BLaER1 treated with 17β-estradiol and CSF1 and Interleukin-3, amounts not matched to agents 10 nM and 100 nM (cell line): ENCODE measurements at regions not wholly inside any gene's neighbourhood (a gene's known extent, or its start where the extent isn't known, plus 50 kb on each side); places are given as distances from the start of the nearest gene placed in this dataset.
"Not testable (repeated sequence)": the region's sequence is repeated elsewhere in the genome, so short reads cannot be mapped to it uniquely, and the experiment has no call there.

Source experiments
- H3K27ac ChIP-seq, 11 experiments: shearing (Covaris generic); formaldehyde crosslinking; 2 replicates each; pipeline ENCODE4 v1.8.1; 2022
- H3K27me3 ChIP-seq, 11 experiments: shearing (Covaris generic); formaldehyde crosslinking; 2 replicates each; pipeline ENCODE4 v1.8.1; 2022
- H3K36me3 ChIP-seq, 11 experiments: shearing (Covaris generic); formaldehyde crosslinking; 2 replicates each; pipeline ENCODE4 v1.8.1; 2022
- H3K4me1 ChIP-seq, 10 experiments: shearing (Covaris generic); formaldehyde crosslinking; 2 replicates each; pipeline ENCODE4 v1.8.1; 2022
- H3K4me2 ChIP-seq, 11 experiments: shearing (Covaris generic); formaldehyde crosslinking; 2 replicates each; pipeline ENCODE4 v1.8.1; 2022
- H3K4me3 ChIP-seq, 10 experiments: shearing (Covaris generic); formaldehyde crosslinking; 2 replicates each; pipeline ENCODE4 v1.8.1; 2022
- H3K9ac ChIP-seq, 11 experiments: shearing (Covaris generic); formaldehyde crosslinking; 2 replicates each; pipeline ENCODE4 v1.8.1; 2022
- H3K9me3 ChIP-seq, 11 experiments: shearing (Covaris generic); formaldehyde crosslinking; replicated peaks in 1 of 11; 2 replicates each; pipeline ENCODE4 v1.8.1; 2022
- H4K20me1 ChIP-seq, 11 experiments: shearing (Covaris generic); formaldehyde crosslinking; 2 replicates each; pipeline ENCODE4 v1.8.1; 2022
- Cebpa-rat ChIP-seq, 11 experiments: shearing (Covaris generic); IDR thresholded peaks; 2 replicates each; pipeline ENCODE4 v1.8.1; 2022

DNA sequence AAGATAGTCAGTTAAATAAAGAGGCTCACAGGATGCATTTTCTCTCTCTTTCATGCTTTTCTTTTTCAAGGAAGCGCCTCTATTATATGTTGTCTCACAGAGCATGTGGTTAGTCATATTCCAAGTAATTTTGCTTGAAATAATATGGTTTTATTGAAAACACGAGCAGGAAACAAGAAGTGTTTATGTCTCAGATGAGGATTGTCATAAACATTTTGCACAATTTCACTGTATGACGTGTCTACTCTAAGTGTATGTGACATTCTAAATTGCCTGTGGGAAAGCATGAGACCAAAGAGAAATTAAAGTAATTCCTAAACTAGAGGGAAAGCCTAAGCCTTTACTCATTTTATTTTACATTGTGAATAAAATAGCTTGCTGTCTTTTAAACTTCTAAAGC, 818.6 kb downstream of the EPHA3 start:
- Histone ChIP-seq H3K4me2 (no peak overlapping the region), H3K9ac (no peak overlapping the region), H3K36me3 (no peaks in the 10 kb centered on the region), H3K9me3 (no peaks in the 10 kb centered on the region), H4K20me1 (no peaks in the 10 kb centered on the region), H3K27me3 (no peaks in the 10 kb centered on the region), H3K27ac (no peak overlapping the region), H3K4me1 (no peaks in the 10 kb centered on the region), H3K4me3 (no peak overlapping the region)
- TF ChIP-seq Cebpa-rat (IDR thresholded peaks at IDR 0.05): no peak

GRCh38 chr3:89932882-89933281, 825.5 kb downstream of the EPHA3 start:
- TF ChIP-seq Cebpa-rat (IDR thresholded peaks at IDR 0.05): no peak
- no peaks in the 10 kb centered on the region for H3K27me3 ChIP-seq
- peaks cover 15 to 23% (median 17%) of the 10 kb centered on the region in 11 experiments for H3K9me3 ChIP-seq
- H4K20me1 ChIP-seq: no peaks in the 10 kb centered on the region
- no peaks in the 10 kb centered on the region for H3K4me1 ChIP-seq
- no peaks in the 10 kb centered on the region for H3K36me3 ChIP-seq
- H3K27ac ChIP-seq: no peak overlapping the region
- H3K4me3 ChIP-seq: no peak overlapping the region
- H3K9ac ChIP-seq: no peak overlapping the region
- H3K4me2 ChIP-seq: no peak overlapping the region

DNA sequence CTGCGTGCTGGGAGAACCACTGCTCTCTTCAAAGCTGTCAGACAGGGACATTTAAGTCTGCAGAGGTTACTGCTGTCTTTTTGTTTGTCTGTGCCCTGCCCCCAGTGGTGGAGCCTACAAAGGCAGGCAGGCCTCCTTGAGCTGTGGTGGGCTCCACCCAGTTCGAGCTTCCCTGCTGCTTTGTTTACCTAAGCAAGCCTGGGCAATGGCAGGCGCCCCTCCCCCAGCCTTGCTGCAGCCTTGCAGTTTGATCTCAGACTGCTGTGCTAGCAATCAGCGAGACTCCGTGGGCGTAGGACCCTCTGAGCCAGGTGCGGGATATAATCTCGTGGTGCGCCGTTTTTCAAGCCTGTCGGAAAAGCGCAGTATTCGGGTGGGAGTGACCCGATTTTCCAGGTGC, 837.0 kb downstream of the EPHA3 start:
- H3K27ac ChIP-seq, H3K9ac ChIP-seq, H3K9me3 ChIP-seq, H3K4me1 ChIP-seq, H4K20me1 ChIP-seq, H3K36me3 ChIP-seq, H3K27me3 ChIP-seq, H3K4me2 ChIP-seq, H3K4me3 ChIP-seq: not testable (repeated sequence)

DNA sequence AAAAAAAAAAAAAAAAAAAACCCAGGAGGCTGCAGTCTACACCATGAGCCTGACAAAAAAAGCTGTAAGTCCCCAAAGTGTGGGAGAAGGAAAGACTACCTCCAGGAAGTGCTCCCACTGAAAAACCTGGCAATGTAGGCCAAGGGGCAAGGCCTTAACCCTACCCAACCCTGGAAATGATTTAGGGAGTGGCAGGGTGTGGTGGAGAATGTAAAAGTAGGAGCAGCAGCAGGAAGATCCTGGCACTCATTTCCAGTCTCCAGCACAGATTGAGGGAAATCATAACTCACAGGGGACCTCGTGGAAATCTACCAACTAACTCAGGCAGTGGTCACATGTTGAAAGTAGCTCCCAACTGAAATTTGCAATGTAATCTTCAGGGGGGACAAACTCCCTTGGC, 839.5 kb downstream of the EPHA3 start:
- H3K4me1 ChIP-seq: no peaks in the 10 kb centered on the region
- H3K36me3 ChIP-seq: no peaks in the 10 kb centered on the region
- no peak overlapping the region for H3K9ac ChIP-seq
- no peak for TF ChIP-seq Cebpa-rat (IDR thresholded peaks at IDR 0.05)
- H3K9me3 ChIP-seq: no peaks in the 10 kb centered on the region
- no peak overlapping the region for H3K4me3 ChIP-seq
- H4K20me1 ChIP-seq: no peaks in the 10 kb centered on the region
- no peak overlapping the region for H3K4me2 ChIP-seq
- no peaks in the 10 kb centered on the region for H3K27me3 ChIP-seq
- no peak overlapping the region for H3K27ac ChIP-seq

DNA sequence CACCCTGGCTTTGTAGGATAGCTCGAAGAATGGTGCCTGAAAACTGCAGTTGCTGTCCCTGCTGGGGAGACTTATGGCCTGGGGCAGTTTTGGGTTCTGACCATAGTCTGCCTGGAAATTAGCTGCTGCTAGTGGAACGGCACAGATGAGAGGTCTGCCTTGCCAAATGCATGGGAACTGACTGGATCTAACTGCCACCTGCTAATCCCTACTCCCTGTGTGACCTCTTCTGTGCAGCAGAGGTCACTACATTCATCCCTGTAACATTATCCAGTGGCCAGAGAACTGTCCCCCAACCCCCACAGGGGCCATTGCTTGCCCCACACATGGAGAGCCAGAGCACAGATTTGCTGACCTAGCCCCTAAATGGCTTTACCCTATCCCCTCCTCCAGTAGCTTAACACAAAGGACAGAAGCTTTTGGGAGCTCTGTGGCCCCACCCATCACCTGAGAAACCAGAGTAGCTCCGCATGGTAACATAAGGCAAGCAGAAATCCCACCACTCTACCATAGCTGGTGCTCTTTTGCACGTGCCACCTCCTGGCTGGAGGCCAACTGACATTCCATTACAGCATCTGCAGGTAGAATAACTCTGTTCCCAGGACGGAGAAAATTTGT, 840.0 kb downstream of the EPHA3 start:
- Histone ChIP-seq H3K4me3 (no peak overlapping the region), H3K4me2 (no peak overlapping the region), H3K27ac (no peak overlapping the region), H3K9me3 (no peaks in the 10 kb centered on the region), H3K27me3 (no peaks in the 10 kb centered on the region), H3K4me1 (no peaks in the 10 kb centered on the region), H3K9ac (no peak overlapping the region), H3K36me3 (no peaks in the 10 kb centered on the region), H4K20me1 (no peaks in the 10 kb centered on the region)
- no peak for TF ChIP-seq Cebpa-rat (IDR thresholded peaks at IDR 0.05)

- Histone ChIP-seq H3K27ac (no peak overlapping the region), H4K20me1 (no peaks in the 10 kb centered on the region), H3K9ac (no peak overlapping the region), H3K36me3 (no peaks in the 10 kb centered on the region), H3K4me3 (no peak overlapping the region), H3K9me3 (no peaks in the 10 kb centered on the region), H3K27me3 (no peaks in the 10 kb centered on the region), H3K4me2 (no peak overlapping the region), H3K4me1 (no peaks in the 10 kb centered on the region)
- no peak for TF ChIP-seq Cebpa-rat (IDR thresholded peaks at IDR 0.05)
Observed at GRCh38 chr3:89948008-89948407, 840.6 kb downstream of the EPHA3 start.

DNA sequence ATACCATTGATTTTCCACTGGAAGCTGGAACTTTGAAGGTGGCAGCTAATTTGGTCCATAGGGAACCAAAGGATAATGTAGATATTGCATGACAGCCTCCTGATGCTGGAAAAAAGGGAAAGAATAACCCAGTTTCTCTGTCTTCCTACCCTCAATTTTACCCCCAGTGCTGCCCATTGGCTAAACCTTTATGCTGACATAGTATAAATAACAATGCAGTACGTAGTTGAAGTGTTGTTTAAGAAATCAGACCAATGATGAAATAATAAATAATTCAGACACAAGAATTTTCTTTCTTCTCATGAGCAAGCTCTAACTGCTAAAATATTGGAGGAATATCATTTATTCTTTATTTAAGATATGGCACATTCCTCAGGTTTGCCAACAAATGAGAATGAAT, 843.4 kb downstream of the EPHA3 start:
- Histone ChIP-seq H3K9me3 (no peaks in the 10 kb centered on the region), H3K4me1 (no peaks in the 10 kb centered on the region), H3K4me2 (no peak overlapping the region), H3K9ac (no peak overlapping the region), H4K20me1 (no peaks in the 10 kb centered on the region), H3K27me3 (no peaks in the 10 kb centered on the region), H3K4me3 (no peak overlapping the region), H3K36me3 (no peaks in the 10 kb centered on the region), H3K27ac (no peak overlapping the region)
- no peak for TF ChIP-seq Cebpa-rat (IDR thresholded peaks at IDR 0.05)

DNA sequence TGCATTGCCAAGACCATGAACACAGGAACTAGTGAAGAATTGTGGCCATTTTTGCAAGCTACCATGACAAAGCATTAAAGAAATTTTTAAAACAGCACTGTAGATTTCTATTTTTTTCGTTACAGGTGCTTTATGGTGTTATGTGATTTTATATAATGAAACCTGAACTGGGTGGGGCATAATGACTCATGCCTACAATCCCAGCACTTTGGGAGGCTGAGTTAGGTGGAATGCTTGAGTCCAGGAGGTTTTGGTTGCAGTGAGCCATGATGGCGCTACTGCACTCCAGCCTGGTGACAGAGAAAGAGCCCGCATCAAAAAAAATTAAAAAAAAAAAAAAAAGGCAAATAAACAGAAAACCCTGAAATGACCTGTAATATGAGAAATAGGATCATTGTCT, 846.7 kb downstream of the EPHA3 start:
- Histone ChIP-seq H3K4me2 (no peak overlapping the region), H3K36me3 (no peaks in the 10 kb centered on the region)
- no peak for TF ChIP-seq Cebpa-rat (IDR thresholded peaks at IDR 0.05)

GRCh38 chr3:89955156-89955555, 847.7 kb downstream of the EPHA3 start:
- no peaks in the 10 kb centered on the region for H3K4me1 ChIP-seq
- H3K9me3 ChIP-seq: peaks cover 0 to 6% (median 0%) of the 10 kb centered on the region in 11 experiments; a peak in 1 of 22 replicates
- no peaks in the 10 kb centered on the region for H4K20me1 ChIP-seq
- no peak overlapping the region for H3K4me3 ChIP-seq
- H3K9ac ChIP-seq: no peak overlapping the region
- no peak overlapping the region for H3K4me2 ChIP-seq
- H3K27me3 ChIP-seq: no peaks in the 10 kb centered on the region
- no peaks in the 10 kb centered on the region for H3K36me3 ChIP-seq
- no peak for TF ChIP-seq Cebpa-rat (IDR thresholded peaks at IDR 0.05)
- no peak overlapping the region for H3K27ac ChIP-seq

More for the DNA sequence above, 846.7 kb downstream of the EPHA3 start:
- no peaks in the 10 kb centered on the region for H3K27me3 ChIP-seq
- no peak overlapping the region for H3K4me3 ChIP-seq
- H3K27ac ChIP-seq: no peak overlapping the region
- no peaks in the 10 kb centered on the region for H4K20me1 ChIP-seq
- H3K9ac ChIP-seq: no peak overlapping the region
- peaks cover 0 to 6% (median 0%) of the 10 kb centered on the region in 11 experiments; a peak in 1 of 22 replicates for H3K9me3 ChIP-seq
- H3K4me1 ChIP-seq: no peaks in the 10 kb centered on the region

DNA sequence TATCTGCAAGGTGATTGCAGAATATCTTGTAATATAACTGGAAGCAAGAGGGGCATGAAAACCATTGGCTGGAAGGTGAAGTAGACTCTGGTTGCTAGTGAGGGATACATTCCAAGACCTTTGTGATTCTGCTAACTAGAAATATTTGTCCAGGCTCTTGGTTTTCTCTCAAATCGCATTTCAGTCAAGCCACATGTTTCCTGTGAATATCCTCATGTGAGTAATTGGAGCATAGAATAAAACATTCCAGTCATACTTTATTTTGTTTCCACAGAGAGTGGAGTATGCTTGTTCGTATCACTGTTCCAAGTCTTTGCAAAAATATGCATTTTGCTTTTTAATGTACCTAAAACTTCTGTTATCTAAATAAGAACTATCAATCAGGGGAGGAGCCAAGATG, 850.0 kb downstream of the EPHA3 start:
- no peak overlapping the region for H3K9ac ChIP-seq
- H3K27me3 ChIP-seq: no peaks in the 10 kb centered on the region
- no peak for TF ChIP-seq Cebpa-rat (IDR thresholded peaks at IDR 0.05)
- no peaks in the 10 kb centered on the region for H4K20me1 ChIP-seq
- H3K27ac ChIP-seq: no peak overlapping the region
- H3K9me3 ChIP-seq: peaks cover 0 to 6% (median 0%) of the 10 kb centered on the region in 11 experiments; a peak in 3 of 22 replicates
- no peak overlapping the region for H3K4me2 ChIP-seq
- no peak overlapping the region for H3K4me3 ChIP-seq
- H3K36me3 ChIP-seq: no peaks in the 10 kb centered on the region
- H3K4me1 ChIP-seq: no peaks in the 10 kb centered on the region

DNA sequence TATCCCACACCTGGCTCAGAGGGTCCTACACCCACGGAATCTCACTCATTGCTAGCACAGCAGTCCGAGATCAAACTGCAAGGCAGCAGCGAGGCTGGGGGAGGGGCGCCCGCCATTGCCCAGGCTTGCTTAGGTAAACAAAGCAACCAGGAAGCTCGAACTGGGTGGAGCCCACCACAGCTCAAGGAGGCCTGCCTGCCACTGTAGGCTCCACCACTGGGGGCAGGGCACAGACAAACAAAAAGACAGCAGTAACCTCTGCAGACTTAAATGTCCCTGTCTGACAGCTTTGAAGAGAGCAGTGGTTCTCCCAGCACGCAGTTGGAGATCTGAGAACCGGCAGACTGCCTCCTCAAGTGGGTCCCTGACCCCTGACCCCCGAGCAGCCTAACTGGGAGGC, 850.7 kb downstream of the EPHA3 start:
- H3K9me3 ChIP-seq, H3K4me2 ChIP-seq: not testable (repeated sequence)

More for the DNA sequence above, 850.7 kb downstream of the EPHA3 start:
- not testable (repeated sequence) for H3K9ac ChIP-seq, H3K4me3 ChIP-seq, H3K4me1 ChIP-seq, H3K36me3 ChIP-seq, H3K27me3 ChIP-seq, H3K27ac ChIP-seq, H4K20me1 ChIP-seq
